ENCODE measurements at regions not wholly inside any gene's neighbourhood (a gene's known extent, or its start where the extent isn't known, plus 50 kb on each side); places are given as distances from the start of the nearest gene placed in this dataset.

DNA sequence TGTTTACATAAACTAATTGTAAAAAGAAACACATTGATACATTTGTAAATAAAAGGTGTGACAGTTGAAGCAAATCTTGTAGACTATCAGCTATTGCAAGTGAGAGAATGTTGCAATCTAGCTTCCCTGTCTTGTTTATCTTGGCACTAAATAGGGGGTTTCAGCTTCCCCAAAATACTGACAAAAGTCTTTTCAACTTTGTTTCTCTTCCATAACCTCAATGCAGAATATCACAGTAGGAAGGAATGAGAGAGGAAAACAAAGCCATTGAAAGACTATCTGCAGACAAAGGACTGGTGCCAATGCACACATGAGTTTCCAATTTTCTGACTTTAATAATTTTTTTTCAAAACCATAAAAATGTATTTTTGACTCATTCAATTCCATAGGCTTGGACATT, 886.2 kb upstream of the MGAT4C start:
- no peak for DNase-seq

DNA sequence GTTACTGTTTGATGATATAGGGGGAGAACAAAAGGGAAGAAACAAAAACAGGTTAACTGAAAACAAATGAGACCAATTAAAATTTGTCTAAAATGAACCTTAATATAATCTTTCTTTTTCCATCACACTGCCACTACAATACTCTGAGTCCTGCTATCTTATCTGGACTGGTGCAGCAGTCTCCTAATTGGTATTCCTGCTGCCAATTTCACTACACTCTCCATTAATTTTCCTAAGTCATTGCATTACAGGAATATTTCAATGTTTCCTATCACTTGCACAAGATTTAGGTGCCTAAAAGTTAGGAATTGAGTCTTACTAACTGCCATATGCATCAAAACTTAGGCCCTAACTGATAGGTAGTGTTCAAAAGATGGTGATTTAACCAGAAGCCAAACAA, 884.9 kb upstream of the MGAT4C start:
- no peak for DNase-seq

DNA sequence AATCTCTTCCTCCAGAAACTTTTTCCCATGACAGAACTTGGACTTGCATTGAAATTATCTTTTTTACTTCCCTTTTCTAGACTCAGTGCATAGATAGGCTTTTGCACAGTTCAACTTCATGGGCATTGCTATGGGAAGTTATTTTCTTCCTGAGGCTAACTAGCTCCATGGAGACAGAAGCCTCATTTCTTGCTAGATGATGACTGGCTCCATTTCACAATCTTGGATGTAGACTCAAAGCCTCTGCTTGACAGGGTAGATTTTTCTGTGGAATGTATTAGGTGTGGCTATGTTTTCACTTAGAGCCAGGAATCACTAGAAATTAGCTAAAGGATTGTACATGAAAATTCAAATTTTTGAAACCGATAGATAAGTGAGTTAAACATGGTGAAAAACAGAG, 884.1 kb upstream of the MGAT4C start:
- no peak for DNase-seq

DNA sequence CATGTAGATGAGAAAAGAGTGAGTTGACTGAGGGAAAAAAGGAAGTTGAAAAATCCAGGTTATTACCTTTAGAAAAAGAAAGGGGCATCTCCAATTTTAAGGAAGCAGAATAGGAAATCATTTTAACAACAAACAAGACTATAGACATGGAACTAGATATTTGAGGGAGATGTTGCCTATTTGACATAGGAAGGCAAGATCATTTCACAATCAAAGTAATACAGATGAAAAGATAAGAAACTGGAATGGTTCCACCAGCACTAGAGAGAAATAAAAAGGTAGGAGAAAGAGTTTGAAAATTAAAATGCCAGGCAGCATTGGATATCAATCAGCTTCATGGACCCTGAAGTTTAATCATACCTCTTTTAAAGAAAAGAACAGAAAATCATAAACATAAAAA, 881.0 kb upstream of the MGAT4C start:
- DNase-seq: no peak

DNA sequence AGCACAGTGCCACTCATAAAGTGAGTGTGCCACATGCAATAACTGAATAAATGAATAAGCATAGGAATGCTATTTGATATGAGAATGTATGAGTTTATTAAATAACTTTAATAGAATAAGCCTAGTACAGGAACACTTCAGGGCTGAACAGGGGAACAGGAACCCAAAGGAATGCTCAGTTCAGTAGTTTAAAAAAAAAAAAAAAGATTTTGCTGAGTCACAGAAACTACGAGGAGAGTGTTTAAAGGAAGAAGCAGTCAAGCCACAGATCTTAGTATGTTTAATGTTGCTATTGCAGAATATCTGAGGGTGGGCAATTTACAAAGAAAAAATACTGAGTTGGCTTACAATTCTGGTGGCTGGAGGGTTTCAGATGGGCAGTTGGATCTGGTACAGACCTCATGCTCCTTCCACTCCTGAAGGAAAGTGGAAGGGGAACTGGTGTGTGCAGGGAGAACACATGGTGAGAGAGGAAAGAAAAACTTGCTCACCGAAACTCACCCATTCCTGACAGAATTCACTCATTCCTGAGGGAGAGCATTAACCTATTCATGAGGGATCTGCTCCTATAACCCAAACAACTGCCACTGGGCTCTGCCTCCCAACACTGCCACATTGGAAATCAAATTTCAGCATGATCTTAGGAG, 880.3 kb upstream of the MGAT4C start:
- DNase-seq: no peak

DNA sequence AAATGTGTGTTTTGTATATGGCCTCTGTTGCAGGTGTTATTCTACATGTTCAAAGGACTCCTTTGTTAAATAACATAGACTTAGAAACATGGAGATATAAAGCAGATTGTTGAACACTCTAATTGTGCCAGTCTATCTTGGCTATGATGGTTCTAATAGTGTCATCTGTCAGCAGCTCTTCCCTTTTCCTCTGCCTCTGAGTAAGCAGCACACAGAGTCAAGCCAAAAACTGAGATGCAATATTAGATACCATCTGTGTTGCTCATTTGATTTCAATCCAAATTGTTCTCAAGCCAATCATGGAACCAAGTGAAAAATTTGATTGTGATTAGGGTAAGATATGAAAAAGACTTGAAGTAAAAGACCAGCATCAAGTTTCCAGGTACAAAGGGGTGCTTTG, 871.1 kb upstream of the MGAT4C start:
- DNase-seq: no peak

DNA sequence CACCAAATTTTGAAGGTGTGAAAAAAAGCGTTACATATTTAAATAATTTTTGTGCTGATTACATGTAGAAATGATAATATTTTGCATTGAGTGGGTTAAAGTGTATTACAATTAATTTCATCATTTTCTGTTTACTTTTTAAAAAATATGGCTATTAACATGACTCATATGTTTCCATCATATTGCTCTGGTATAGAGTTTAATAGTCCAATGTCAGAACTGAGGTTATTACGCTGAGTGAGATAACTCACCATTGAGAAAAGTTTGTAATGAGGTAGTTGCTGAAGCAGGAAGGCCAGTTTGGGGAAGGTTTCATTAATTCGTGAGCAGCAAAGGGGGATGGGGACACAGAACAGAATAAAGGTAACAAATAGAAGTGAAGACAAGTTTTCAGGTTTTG, 865.7 kb upstream of the MGAT4C start:
- DNase-seq: no peak

DNA sequence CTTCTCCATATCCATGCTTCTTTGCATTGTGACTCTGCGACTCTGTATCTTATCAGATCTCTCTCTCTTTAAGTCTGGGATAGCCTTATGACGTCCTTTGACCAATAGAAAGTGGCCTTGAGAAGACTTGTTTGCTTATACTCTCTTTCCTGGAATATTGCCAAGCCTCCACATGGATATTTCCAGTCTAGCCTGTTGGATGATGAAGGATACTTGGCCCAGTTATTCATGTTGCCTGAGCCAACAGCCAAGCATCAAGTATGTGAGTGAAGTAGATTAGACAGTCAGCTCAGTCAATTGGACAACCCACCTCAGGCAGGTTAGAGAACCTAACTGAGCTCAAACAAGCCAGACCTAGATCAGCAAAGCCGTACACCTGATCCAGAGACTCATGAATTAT, 864.2 kb upstream of the MGAT4C start:
- DNase-seq: no peak

DNA sequence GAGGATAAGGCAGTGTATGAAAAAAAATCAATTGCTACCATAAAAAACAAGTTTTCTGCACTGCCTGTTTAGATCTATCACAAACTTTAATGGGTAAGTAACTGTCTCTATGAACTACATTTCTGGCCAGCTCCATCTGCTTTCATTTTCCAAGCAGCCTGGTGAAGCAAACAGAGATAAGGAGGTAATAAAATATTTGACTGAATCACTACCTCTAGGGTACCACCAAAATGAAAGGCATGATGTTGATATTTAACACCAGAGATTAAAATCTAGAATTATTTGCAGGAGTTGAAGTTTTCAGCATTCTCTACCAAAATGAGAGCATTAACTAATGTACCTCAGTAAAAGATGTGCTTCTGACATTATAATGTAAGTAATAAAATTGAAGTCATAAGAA, 863.5 kb upstream of the MGAT4C start:
- no peak for DNase-seq

DNA sequence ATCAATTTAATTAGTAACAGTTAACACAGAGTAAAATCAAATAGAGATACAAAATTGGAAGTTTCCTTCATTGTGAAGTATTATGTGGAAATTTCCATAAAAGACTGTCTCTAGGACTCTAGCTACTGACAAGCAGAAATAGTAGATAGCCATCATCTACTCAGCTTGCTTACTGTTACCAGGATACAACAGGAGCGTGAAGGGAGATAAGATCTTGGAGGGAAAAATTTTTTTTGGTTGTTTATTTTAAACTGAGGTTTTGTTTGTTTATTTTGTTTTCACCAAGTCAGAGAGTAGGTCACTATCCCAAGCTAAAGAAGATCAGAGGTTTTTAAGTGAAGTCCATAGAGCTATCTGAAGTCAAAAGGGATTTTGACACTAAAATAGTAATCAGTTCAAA, 861.3 kb upstream of the MGAT4C start:
- DNase-seq: no peak

DNA sequence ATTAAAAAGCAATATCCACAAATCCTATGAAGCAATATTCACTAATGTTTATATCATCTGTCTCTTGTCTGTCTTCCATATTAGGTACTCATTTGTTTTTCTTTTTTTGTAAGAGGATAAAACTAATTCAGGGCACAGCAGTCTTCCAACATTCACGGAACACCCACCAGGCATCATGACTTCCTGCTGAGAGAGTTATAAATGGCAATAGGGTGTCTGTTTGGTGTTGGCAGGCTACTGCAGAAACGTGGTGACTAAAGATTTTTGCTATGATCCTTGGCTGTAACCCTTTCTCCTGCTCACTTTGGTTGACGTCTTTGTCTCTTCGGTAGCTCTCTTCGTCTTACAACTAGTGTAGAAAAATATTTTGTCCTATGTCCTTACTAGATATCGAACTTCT, 860.6 kb upstream of the MGAT4C start:
- no peak for DNase-seq

DNA sequence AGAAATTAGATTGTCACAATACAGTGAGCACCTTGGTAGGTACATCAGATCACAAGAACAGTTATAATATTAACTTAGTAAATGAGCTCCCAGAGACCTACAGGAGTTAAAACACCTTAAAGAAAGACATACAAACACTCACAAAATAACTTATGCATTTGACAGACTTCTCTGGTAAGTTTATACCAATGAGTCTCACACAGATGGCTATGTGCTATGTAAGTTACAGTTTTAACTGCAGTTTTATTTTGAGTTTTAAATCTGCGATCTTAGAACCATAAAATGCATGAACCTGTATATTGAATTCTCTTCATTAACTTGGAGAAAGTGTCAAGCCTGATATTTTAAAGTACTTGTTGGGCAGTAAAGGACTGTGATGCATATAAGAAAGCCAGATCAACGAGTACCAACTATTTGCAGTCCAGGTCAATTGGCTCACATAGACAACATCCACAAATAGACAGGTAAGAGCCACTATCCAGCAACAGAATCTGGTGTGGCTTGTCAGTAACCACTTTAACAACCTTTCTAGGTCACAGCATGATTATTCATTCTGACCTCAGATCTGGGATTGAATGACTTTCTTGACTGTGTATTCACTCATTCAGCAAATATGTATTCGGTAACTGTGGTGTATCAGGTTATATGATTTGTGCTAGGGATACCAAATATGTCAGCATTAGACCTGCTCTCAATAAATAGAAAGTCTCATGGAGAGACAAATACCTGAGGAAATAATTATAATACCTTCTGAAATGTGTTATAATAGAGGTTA, 856.6 kb upstream of the MGAT4C start:
- DNase-seq: no peak

DNA sequence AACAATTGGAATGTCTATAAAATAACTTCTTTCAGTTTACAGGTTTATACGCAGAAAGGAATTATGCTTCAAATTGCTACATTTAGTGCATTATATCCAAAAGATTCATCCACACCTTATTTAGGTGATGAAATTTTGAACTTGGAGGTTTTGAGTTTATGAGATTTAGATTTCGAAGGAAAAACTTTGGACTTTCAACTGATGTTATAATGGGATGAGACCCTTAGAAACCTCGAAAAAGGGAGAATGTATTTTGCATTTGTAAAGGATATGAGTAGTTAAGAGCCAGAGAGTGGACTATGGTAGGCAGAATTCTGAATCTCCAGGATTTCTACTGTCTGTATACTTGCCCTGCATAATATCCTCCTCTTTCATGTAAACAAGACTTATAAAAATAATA, 851.6 kb upstream of the MGAT4C start:
- no peak for DNase-seq

DNA sequence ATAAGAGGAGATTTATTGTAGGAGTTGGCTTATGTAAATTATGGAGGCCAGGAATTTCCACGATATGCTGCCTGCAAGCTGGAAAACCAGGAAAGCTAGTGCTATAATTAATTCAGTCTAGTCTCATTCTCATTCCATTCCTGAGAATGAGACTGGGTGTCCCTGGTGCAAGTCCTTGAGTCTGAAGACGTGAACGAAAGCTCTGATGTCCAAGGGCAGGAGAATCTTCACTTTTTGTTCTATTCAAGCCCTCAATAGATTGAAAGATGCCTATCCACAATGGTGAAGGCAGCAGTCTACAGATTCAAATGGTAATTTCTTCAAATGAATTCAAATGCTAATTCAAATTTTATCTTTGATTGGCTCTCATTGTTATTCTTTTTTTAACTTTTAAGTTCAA, 851.1 kb upstream of the MGAT4C start:
- DNase-seq: no peak

DNA sequence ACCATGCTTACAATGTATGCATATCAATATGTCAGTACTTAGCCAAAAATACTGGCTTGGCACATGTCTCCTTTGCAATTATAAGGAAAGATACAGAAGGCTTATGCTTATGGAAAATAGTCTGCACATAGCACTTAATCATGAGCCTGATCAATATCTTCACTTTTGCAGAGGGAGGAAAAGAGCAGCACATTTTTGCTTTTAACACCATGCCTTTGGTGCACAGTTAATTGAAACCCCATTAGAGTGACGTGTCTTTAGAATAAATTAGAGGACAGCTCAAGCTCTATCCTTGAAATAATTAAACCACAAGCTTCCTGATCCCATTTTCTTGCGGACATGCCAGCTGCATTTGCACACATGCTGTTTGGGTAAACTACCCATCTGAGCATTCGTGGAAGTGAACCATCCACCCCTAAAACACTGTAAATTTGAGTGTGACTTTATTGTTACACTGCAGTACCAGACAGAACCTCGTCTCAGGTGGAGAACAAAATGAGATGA, 839.9 kb upstream of the MGAT4C start:
- no peak for DNase-seq

DNA sequence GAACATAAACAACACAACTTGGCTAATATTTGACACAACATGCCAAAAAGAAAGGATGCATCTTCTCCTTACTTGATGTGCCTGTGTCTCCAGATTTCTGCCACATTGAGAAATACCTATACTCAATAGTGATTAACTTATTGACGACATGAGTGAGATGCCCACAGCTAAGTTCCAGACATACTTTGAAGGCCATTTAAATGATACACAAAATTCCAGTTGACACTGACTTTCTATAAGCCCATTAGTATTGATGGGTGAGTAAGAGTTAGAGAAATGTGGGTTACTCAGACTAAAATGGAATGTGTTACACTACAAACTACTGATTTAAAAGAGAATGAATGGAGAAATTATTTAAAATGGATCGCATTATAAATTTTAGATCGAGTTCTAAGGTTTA, 838.2 kb upstream of the MGAT4C start:
- no peak for DNase-seq

DNA sequence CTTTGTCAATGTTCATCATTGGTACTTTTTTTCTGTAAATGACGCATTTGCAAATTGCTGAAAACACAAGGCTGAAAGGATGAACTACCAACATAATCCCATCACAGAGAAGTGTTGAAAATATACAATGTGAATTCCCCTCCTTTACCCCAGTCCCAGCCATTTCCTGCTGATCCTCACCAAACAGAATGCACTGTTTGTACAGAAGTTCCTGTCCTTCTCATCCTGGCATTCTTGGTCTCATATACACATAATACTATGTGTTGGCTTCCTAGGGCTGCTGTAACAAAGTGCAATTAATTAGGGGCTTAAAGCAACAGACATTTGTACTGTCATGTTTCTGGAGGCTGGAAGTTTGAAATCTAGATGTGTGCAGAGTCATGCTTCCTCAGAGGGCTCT, 836.2 kb upstream of the MGAT4C start:
- no peak for DNase-seq

DNA sequence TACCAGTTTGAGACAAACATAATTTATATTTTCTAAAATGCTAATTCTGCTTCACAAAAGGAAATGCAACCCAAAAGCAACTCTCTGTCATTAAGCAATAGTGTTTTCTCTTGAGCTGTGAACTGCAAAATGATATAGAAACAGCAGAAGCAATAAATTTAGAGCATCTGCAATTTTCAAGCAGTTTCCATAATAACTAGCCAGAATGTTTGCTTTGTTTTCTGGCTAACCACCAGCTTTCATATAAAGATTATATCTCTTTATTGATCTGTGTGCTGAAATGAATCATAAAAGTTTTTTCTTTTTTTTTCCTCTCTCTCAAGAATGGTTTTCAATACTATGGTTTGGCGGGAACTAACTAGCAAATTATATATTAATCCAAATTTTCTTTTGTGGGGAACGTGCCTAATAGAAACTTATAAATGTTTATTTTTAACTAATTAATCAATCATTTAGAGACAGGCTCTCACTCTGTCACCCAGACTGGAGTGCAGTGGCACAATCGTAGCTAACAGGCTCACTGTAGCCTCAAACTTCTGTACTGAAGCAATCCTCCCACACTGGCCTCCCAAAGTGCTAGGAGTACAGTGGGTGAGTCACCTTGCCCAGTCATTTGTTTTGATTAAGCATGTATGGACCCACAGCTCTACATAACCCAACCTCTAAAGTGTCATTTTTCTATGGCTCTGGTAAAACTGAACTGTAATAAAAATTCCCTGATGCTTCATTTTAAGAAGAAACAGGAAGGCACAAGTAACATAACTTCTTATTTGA, 830.1 kb upstream of the MGAT4C start:
- no peak for DNase-seq

DNA sequence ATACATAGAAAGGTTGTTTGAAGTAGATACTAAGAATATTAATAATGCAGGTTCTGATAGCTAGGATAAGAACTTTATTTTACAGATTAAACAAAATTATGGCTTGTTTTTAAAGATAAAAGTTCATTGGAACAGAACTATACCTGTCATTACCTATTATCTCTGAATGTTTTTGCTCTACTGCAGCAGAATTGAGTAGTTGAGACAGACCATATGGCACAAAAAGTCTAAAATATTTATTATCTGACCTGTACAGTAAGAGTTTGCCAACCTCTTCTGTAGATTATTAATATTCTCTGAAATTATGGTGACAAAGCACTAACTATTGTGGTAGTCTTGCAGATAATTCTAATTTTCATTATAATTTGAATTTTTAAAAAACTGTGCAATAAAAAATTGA, 829.1 kb upstream of the MGAT4C start:
- no peak for DNase-seq

DNA sequence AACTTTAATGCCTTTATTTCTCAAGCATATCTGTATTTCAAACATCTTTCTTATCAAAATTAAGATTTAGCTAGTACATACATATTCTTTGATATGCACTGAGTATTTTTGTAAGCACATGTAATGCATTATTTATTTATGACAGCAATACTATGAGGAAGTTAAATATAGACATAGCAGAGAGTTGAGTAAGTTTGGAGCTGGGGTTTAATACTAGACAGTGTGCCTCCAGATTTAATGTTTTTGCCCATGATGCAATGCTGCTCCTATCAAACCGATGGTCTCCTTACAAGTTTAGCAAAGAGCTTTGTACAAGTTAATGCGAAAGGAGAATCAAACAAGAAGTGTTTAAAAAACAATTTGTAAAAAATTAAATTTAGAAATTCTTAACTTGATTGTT, 826.6 kb upstream of the MGAT4C start:
- DNase-seq: no peak

DNA sequence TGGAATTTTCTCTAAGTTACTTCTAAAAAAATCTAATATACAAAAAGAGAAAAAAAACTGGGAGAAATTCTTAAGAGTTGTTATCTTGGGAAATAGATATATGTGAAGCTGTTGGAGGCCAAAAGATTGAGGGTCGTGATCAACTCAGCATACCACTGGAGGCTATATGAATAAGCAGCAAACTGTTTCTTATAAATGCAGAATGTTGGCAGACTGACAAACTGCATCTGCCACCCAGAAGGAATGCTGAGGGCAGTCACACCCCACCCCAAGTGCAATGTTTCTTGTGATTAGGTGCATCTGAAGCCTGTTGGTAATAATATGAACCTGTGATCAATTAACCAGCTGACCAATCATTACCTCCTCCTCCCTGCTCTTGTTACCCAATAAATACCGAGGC, 818.6 kb upstream of the MGAT4C start:
- no peak for DNase-seq

DNA sequence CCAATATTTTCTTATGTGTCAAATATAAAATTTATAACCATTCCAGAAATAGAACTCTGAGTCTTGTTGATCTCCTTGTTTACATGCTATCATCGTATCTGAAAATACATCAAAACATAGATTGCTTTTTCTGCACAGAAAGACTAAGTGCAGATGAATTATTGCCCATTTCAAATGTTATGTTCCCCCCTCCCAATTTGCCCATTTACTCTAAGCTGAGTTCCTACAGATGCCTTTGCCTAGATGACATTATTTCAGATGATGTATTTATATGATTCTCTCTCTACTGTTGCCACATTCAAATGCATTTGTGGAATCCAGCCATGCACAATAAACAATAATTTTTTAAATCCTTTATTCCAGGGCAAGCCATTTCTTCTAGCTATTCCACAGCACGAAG, 810.1 kb upstream of the MGAT4C start:
- DNase-seq: no peak

DNA sequence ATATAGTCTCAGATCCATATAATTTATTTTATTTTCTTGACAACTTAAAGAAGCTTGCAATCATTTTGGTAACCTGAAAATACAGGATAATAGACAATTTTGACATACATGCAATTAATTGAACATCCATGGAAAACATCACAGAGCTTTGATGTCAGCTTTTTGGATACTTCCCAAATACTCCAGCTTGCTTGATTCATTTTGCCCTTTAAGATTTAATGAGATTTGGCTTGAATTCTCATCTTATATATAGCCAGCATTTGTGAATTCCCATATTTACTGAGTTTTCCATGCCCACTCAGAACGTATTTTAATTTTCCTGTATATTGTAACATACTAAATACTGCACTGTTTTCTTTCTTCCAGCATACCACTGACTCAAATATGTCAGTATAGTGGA, 803.0 kb upstream of the MGAT4C start:
- DNase-seq: no peak

DNA sequence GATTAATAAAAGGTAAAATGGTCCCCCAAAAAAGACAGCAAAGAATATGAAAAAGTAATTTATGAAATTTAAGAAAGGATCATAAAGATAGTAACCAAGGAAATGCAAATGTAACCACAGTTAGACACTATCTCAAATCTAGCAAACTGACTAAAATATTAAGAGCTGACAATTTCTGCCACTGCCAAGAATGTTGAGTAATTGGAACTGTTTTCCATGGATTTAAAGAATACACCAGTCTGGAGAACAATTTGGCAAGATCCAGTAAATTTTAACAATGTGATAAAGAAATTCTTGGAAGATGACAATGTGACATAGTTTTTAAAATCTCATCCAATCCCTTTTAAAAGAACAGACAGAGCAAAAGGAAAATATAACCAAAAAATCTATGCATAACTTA, 798.0 kb upstream of the MGAT4C start:
- DNase-seq: no peak

Measured in NCI-H2171 treated with DMSO at 0.1 percent for 48 hours (cell line).